GM21381 (cell line): ENCODE measurements at regions not wholly inside any gene's neighbourhood (a gene's known extent, or its start where the extent isn't known, plus 50 kb on each side); places are given as distances from the start of the nearest gene placed in this dataset.
"Not testable (repeated sequence)": the region's sequence is repeated elsewhere in the genome, so short reads cannot be mapped to it uniquely, and the experiment has no call there.

Experiments
- ATAC-seq: cut with Tn5 transposase; IDR thresholded peaks from one replicate; pipeline ENCODE4 v1.9.1; 2021; ENCODE audit warnings: mild to moderate bottlenecking, moderate library complexity; ENCODE audit not compliant: unreplicated experiment

- ATAC-seq = no peak
Measured at GRCh38 chr1:73326663-73327062, 871.3 kb downstream of the LRRIQ3 start.

GRCh38 chr1:73310797-73311381 lies 887.1 kb downstream of the LRRIQ3 start:
- no peak for ATAC-seq

- ATAC-seq = no peak
Measured at GRCh38 chr1:73306899-73307555, 890.9 kb downstream of the LRRIQ3 start.

- ATAC-seq = no peak
Measured at GRCh38 chr1:73273886-73274285, 924.1 kb downstream of the LRRIQ3 start.

GRCh38 chr1:73245196-73245595 lies 952.8 kb downstream of the LRRIQ3 start:
- ATAC-seq = not testable (repeated sequence)

GRCh38 chr1:73218995-73219546 lies 936.7 kb upstream of the NEGR1 start:
- ATAC-seq = no peak

GRCh38 chr1:73205294-73205973 lies 923.1 kb upstream of the NEGR1 start:
- ATAC-seq = no peak

GRCh38 chr1:73197972-73198371 lies 915.6 kb upstream of the NEGR1 start:
- no peak for ATAC-seq

- ATAC-seq = no peak
Measured at GRCh38 chr1:73194965-73195364, 912.6 kb upstream of the NEGR1 start.

- ATAC-seq = not testable (repeated sequence)
Measured at GRCh38 chr1:73183581-73183980, 901.2 kb upstream of the NEGR1 start.

- ATAC-seq = no peak
Measured at GRCh38 chr1:73181190-73181540, 898.8 kb upstream of the NEGR1 start.

GRCh38 chr1:73180397-73181189 lies 898.3 kb upstream of the NEGR1 start:
- no peak for ATAC-seq

- ATAC-seq = no peak
Measured at GRCh38 chr1:73176902-73177301, 894.6 kb upstream of the NEGR1 start.

GRCh38 chr1:73167009-73167657 lies 884.8 kb upstream of the NEGR1 start:
- ATAC-seq = no peak

- no peak for ATAC-seq
Measured at GRCh38 chr1:73162564-73162963, 880.2 kb upstream of the NEGR1 start.

GRCh38 chr1:73161418-73161817 lies 879.1 kb upstream of the NEGR1 start:
- ATAC-seq = no peak

GRCh38 chr1:73160759-73161158 lies 878.4 kb upstream of the NEGR1 start:
- ATAC-seq = no peak

GRCh38 chr1:73144311-73144710 lies 862.0 kb upstream of the NEGR1 start:
- ATAC-seq = no peak

- no peak for ATAC-seq
Measured at GRCh38 chr1:73136975-73137374, 854.6 kb upstream of the NEGR1 start.

- no peak for ATAC-seq
Measured at GRCh38 chr1:73106931-73107330, 824.6 kb upstream of the NEGR1 start.

- no peak for ATAC-seq
Measured at GRCh38 chr1:73105755-73106154, 823.4 kb upstream of the NEGR1 start.
